ENCODE measurements at regions not wholly inside any gene's neighbourhood (a gene's known extent, or its start where the extent isn't known, plus 50 kb on each side); places are given as distances from the start of the nearest gene placed in this dataset.
"Not testable (repeated sequence)": the region's sequence is repeated elsewhere in the genome, so short reads cannot be mapped to it uniquely, and the experiment has no call there.

DNA sequence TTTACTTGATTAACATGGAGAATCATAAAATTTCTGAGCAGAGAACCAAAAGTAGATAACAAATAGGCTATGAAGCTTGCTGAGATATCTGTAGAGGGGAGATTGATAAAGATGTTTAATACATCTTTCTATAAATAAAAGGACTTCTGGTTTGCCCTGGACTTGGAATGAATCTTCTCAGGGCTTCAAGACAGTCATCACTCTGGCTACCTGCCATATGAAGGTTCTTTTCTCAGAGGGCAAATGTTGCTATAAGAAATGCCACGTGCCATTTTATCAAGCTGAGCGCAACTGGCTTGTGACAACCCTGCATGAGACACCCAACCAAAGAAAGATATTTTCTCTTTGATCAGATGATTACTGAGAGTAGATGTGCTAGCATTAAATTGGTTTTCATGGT, 192.5 kb downstream of the WNT5A start:
- no peak for FAIRE-seq

DNA sequence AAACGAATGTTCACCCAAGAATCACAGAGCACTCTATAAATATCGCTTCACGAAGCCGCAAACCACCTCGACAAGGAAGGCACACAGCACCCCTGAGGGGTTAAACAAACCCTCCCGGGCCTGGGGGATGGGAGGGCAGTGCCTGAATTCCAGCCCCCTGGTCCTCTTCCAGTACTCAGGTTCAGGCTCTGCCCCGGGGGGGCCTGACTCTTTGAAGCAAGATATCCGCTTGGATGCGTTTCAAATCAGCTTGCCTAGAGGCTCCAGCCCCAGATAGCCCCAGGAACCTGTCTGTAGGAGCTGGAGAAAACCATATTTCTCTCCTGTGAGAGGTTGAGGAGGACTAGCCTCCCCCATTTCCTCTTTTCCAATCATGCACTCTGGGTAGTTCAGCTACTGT, 194.7 kb downstream of the WNT5A start:
- no peak for FAIRE-seq

DNA sequence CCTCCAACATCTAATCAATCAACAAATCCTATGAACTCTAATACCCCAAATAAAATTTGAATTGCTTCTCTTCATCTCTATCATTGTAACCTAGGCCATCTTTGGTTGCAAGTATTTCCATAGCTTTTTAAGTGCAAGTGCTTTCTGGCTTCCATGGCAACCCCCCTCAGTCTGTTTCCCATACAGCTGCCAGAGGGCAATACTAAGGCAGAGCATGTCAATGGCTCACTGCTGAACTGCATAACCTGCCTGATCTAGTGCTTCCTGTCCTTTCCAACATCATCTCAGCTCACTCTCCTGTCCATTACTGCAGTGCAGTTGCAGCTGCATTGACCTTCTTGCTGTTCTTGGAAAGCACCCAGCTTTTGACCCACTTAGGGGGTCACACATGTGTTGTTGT, 198.4 kb downstream of the WNT5A start:
- no peak for FAIRE-seq

DNA sequence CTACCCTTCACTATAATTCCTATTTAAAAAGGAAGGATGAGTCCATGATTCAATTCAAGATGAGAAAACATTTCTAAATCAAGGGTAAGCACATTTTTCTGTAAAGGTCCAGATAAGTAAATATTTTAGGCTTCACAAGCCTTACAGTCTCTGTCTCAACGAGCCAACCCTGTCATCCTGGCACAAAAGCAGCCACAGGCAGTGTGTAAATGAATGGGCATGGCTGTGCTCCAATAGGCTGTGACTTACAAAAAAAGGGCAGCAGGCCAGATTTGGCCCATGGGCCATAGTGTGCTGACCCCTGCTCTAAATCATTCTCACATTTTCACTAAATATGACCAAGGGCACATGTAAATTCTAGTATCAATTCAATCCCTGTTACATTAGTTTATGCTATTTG, 200.4 kb downstream of the WNT5A start:
- no peak for FAIRE-seq

DNA sequence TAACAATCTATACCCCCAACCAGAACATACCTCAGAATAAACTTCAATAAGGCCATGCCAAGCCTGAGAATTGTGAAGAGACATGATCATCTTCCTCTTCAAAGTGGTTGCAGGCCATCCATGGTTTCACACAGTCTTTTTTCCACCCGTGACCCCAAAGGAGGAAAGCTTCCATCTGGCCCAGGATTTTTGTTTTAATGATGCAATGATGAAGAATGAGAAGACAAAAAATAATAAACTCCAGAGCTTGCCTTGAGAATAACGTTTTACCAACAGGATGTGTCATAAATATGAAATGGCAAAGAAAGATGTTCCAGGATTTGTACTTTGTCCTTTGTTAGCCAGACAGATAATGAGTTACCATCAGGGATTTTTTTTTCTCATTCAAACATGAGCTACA, 201.9 kb downstream of the WNT5A start:
- FAIRE-seq = no peak

DNA sequence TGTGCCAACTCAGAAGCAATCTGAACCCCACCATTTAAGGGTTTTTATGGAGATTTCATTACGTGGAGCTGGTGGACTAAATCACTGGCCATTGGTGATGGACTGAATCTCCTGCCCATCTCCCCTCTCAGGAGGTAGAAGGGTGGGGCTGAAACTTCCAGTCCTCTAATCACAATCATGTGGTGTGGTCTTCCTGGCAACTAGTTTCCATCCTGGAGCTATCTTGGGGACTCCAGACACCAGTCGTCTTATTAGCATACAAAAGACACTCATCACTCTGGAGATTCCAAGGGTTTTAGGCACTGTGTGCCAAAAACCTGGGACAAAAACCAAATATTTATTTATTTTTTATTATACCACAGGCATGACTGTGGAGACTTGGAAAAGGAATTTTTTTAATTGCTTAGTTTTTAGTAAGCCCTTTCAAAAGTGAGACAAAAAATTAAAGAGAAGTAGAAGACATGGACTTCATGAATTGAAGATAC, 203.6 kb downstream of the WNT5A start:
- FAIRE-seq = no peak

DNA sequence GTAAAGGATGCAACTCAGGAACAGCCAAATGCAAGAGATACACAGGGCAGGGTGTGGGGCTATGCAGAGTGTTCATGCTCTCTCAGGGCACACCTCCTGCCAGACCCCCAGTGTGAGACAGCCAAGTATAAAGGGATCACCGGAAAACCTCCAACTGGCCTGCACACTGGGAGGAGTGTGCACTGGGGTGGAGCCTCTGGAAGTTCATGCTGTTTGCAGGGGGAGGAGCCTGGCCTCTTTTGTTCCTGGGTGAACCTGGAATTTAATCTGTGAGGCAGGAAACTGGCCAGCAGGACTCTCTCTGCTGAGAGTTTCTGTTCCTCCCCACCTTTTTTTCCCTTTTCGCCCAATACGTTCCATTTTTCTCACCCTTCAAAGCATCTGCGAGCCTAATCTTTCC, 204.1 kb downstream of the WNT5A start:
- no peak for FAIRE-seq

DNA sequence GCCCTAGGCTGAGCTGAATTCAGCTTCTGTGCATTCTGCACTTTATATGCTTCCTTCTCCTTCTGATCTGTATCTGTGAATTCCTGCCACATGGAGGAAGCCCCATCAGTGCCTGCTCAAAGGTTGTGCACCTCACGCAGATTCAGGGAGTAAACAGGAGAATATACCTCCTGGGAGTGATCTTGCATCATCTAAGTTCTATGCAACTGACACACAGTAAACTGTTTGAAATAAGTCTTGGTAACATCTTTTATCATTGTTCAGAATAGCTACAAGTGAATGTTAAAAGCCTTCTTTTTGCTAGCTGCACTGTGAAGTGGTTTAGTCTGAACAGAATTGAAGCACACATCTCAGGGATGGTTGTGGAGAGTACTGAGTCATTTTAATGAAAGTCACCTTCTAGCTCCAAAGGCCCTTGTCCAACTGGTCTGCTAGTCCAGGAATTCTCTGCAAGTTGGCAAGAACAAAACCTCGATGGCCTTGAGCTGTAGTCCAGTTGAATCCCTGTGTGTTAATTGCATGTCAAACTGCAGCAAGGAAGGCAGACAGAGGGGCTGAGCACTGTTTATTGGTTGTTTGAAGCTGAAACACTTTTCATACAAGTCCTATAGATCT, 215.0 kb downstream of the WNT5A start:
- no peak for FAIRE-seq

DNA sequence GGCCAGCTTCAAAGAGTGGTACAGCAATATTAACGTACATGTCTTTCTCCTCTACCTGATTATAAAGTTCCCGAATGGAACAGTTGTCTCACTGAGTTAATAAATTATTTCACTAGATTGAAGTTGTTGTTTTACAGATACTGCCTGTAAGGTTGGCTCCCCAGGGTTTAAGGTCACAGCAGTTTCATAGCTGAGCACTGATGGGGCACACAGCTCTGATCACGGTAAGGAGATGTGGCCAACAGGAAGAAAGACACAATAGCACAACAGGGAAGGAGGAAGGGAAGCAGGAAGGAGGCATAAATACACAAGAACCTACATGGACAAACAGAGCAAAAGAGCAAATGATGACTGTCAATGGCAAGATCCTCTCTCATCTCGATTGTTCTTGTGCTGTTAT, 215.6 kb downstream of the WNT5A start:
- no peak for FAIRE-seq

DNA sequence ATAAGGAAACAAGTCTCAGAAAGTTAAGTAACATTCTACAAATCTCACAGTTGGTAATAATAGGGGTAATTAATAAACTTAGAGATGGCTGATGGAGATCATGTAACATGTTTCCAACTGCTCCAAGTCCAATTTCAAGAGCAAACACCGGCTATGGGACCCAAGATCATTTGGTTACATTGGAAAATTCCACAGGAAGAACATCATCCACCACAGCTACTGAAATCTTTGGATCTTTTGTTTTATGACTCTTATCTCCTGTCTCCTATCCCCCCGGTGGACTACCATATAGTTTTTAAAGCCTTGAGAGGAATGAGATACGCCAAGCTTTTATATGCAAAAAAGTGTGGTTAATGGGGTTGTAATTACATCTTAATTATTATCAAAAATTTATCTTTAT, 216.1 kb downstream of the WNT5A start:
- FAIRE-seq = no peak

DNA sequence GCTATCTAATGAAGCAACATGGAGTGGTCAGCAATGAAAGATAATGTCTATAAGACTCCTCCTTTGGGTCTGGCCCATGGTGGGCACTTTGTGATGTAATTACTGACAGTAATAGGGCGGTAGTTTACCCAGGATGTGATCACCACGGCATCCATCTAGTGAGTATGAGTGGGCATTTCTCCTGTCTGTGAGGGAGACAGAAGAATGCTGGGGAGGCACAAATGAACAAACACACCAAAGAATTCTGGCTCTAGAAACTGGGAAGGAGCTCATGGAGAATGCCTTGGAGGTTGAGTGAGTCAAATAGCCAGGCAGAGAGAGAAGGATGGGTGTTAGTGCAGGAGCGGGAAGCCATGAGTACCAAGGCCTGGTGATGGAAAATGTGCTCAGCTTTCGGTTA, 217.5 kb downstream of the WNT5A start:
- no peak for FAIRE-seq

DNA sequence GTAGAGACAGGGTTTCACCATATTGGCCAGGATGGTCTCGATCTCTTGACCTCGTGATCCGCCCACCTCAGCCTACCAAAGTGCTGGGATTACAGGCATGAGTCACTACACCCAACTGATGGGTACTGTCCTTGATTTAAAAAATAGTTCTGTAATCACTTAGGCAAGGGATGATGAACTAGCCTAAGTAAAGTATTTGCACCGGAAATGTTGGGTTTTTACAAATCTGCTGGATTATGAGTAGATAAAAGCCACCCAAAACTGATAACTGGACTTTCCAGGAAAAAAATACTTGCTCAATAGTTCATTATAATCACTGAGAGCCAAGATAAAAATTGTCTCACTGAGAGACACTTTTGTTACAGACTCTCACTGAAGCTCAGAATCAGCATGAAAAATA, 218.0 kb downstream of the WNT5A start:
- FAIRE-seq = no peak

DNA sequence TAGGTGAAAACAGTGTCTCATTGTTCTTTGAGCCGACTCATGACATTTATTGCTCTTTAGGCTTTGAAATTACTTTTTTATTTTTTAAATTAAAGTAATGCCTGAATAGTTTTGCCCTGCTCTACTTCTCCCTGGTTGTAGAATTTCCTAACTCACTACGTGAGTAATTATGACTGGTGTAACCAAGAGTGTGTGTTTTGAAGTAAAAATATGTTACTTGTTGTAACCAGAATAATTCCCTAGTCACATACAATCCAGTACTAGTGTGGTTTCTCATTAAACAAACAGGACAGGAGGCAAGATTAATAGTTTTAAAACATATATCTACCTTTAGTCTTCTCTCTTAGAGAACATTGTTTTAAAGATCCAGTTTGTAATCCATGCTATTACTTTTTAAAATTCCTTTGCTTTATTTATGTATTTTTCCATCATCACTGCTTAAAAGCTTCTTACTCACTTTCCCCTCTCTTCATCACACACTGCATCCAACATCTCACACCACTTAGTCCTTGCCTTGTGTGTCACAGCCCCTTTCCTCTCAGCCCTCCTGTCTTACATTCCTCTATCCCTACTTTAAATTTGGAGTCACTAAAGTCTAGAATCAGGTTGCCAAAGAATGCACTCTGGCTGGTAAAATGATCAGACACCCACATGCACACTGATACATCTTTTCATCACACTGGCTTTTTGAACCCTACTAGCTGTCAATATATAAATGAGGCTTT, 219.7 kb downstream of the WNT5A start:
- no peak for FAIRE-seq

DNA sequence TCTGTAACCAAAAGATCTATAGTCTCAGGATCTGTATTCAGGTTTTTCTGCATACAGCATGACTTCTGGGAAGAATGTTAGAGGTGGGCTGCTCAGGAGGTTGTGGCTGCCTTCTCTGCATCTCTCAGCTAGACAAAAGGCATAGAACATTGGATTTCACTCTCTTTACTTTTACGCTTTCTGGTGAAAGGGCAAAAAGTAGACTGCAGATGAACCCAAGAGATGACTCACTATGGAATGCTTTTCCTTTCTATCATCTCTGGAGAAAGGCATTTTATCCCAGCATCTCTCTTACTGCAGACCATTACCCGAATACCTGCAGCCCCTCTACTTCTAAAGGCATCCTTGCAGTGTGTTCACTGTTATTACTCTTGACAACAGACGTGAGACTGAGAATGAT, 222.2 kb downstream of the WNT5A start:
- FAIRE-seq = no peak

DNA sequence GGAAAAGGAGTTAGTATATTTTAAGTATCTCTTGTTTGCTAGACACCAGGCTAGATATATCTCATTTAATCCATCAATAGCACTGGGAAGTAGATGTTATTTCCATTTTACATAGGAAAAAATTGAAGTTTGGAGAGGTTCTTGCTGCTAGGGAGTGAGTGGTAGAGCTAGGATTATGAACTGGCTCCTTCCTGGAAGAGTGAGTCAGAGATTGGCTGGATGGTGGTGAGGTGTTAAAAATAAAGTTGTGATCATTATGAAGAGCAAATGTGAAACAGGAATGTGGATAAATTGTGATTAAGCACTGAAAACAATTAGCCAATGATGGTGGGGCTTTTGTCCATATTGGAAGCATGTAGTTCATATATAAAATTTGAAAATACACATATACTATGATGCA, 234.2 kb downstream of the WNT5A start:
- no peak for FAIRE-seq

DNA sequence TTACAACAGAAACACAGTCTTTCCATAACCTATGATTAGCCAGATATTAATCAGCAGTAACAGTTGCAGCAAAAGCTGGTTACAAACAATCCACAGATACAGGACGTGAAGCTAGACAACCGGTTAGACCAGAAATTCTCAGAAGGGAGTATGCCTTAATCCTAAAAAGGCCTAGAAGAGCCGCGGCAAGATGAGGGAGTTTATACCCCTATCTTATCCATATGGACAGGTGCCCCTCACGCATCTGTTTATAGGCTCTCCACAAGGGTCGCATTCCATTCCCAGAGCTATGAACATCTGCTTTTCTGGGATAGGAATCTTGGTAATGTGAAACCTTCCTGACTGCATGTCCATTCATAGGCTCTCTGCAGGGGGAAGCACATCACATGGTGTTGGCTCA, 237.9 kb downstream of the WNT5A start:
- not testable (repeated sequence) for FAIRE-seq

DNA sequence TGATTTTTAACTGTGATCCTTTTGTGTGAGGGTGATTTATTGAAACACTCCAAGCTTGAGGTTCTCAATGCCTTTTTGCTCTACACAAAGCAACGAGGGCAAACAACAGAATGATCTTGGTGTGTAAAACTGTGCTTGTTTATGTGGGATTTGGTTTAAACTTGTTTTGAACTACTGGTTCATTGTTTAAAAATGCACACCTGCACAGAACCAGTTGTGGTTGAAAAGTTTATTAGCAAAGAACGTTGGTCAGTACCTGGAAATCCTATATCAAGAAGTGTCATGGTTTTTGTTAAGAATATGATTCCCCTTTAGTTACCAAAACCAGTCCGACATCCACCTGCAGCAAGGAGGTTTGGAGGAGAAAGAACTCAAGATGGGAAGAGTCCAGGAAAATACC, 239.4 kb downstream of the WNT5A start:
- no peak for FAIRE-seq

DNA sequence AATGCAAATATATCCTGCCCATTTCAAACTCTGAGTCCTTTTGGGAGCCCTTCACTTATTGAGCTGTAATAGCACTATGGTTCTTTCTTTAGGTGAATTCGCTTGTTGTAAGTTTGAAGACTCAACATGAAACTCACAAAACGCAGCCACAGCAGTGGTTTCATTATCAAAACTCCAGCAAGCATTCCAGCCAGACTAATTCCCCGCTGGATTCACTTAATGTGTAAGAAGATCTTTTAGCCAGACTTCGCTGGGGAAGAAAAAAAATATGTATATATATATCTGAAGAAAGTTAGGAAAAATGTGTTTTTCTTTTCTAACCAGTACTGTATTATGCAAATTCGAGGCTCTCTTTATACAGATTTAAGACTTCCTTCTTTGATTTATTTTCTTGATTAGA, 241.1 kb downstream of the WNT5A start:
- FAIRE-seq = no peak

DNA sequence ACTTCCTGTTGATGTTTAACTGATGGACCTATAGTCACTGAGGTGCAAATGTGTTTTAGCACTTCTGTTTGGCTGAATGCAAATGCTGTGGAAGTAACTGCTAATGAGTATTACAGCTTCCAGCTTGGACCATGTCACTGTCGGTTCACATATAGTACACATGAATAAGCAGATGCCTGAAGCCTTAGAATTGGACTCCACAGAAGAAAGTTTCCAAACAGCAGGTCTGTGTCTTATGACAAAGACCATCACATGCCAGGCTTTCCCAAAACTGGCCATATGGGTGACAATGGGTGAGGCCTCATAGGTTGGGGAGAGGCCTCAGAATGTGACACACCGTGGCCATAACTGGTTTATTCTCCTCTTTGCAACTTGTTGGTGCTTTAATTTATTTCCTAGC, 241.8 kb downstream of the WNT5A start:
- no peak for FAIRE-seq

DNA sequence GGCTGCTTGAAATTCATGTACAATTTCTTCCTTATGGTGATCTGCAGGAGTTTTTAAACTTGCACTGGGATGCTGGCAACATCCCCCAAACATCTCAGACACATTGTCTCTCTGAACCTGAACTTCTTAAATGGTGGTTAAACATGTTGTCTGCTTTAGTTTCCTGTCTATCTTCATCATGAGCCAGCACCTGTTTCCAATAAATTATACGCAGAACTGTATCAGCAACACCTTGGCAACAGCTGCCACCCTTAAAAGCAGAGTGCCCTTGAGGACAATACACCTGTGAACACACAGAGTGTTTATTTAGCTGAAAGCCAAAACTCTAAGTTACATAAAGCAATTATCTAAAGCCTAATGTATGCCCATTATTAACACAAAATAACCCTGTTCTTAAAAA, 242.9 kb downstream of the WNT5A start:
- FAIRE-seq = peak; percentile 86

DNA sequence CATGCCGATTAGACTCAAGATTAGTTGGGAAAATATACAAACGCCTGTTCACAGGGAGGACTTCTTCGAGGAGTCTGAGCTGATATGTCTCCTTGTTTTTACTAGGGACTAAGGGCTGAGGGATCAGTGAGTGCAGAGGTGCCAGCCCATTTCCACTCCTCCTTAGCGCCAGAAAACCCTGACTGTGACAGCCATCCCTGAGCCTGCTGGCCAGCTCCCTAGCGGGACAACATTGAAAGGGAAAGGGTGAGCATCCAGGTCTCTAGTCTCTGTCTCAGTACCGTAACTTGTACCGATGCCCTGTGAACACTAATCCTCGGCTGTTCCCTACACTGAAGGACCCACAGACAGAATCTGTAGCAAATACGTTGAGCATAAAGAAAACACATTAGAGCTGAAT, 243.4 kb downstream of the WNT5A start:
- no peak for FAIRE-seq

DNA sequence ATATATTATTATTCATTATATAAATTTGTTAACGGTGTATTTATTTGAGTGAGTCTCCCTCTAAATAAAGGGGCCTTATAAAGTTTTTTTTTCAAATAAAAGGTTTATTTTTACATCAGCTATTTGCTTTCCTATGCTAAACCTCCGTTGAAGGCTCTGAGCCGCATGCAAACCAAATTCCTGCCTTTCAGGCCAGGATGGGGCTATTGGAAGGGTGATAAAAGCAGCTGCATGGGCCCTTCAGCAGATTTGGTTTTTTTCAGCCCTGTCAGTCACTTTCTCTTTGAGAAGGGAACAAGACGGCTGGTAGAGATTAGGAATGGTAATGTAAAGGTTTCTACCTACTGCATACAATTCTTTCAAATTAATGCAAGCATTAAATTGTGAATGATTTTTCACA, 244.2 kb downstream of the WNT5A start:
- FAIRE-seq = no peak

DNA sequence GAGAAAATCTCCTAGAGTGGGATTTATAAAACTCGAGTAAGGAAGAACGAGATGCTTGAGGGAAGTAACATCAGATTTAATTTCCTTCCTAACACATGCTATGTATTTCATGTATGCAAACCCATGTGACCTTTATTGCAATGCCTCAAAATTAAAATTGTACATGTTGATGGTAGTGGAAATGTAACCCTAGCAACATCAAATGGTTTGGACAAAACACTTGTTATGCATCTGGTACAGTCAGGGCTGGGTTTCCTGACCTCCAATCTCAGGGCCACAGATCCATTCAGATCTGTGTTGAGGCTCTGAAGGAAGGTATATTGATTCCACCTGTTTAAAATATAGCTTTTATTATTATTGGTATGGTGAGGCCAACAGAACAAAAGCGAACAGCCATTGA, 246.0 kb downstream of the WNT5A start:
- FAIRE-seq = no peak

DNA sequence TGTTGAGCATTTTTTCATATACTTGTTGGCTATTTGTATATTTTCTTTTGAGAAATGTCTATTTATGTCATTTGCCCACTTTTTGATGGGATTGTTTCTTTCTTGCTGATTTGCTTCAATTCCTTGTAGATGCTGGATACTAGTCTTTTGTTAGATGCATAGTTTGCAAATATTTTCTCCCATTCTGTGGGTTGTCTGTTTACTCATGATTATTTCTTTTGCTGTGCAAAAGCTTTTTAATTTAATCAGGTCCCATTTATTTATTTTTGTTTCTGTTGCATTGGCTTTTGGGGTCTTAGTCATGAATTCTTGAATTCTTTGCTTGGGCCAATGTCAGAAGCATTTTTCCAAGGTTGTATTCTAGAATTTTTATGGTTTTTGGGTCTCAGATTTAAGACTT, 251.7 kb downstream of the WNT5A start:
- no peak for FAIRE-seq

DNA sequence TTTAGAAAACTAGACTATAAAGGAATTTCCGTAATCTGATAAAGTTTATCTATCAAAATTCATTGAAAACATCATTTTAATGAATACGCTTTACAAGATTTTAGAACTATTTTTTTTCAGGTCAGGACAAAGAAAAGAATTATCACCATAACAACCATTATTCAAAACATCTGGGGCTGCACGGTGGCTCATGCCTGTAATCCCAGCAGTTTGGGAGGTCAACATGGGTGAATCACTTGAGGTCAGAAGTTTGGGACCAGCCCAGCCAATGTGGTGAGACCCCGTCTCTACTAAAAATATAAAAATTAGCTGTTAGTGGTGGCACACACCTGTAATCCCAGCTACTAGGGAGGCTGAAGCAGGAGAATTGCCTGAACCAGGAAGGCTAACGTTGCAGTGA, 260.4 kb downstream of the WNT5A start:
- no peak for FAIRE-seq
